Neural progenitor cell (in vitro differentiated cells): ENCODE measurements at regions not wholly inside any gene's neighbourhood (a gene's known extent, or its start where the extent isn't known, plus 50 kb on each side); places are given as distances from the start of the nearest gene placed in this dataset.

Source experiments
- DNase-seq: peaks from one replicate; pipeline ENCODE4 v3.0.0-alpha.2; 2016; ENCODE audit warnings: low spot score
- H2AFZ ChIP-seq: fragments of 200-600 bp; sonication (generic); replicated peaks from 2 replicates; pipeline ENCODE4 v1.6.1; 2016; ENCODE audit warnings: antibody characterized with exemption
- H3F3A ChIP-seq: fragments of 200-600 bp; sonication (generic); 2 replicates; pipeline ENCODE4 v1.6.1; 2016; ENCODE audit warnings: antibody characterized with exemption, low read depth
- H3K27ac ChIP-seq: fragments of 200-600 bp; sonication (generic); 2 replicates; pipeline ENCODE4 v1.5.1; 2016; ENCODE audit warnings: mild to moderate bottlenecking
- H3K27me3 ChIP-seq: fragments of 200-600 bp; sonication (generic); 2 replicates; pipeline ENCODE4 v1.6.1; 2016; ENCODE audit warnings: mild to moderate bottlenecking, moderate library complexity
- H3K36me3 ChIP-seq: fragments of 200-600 bp; sonication (generic); 2 replicates; pipeline ENCODE4 v1.5.1; 2016
- H3K4me1 ChIP-seq: fragments of 200-600 bp; sonication (generic); 2 replicates; pipeline ENCODE4 v1.6.1; 2016; ENCODE audit warnings: mixed run types
- H3K4me2 ChIP-seq: fragments of 200-600 bp; sonication (generic); 2 replicates; pipeline ENCODE4 v1.6.1; 2016
- H3K4me3 ChIP-seq: fragments of 200-600 bp; sonication (generic); 2 replicates; pipeline ENCODE4 v1.5.1; 2016
- H3K79me2 ChIP-seq: fragments of 200-600 bp; sonication (generic); 2 replicates; pipeline ENCODE4 v1.6.1; 2016; ENCODE audit warnings: low read depth
- H3K9ac ChIP-seq: fragments of 200-600 bp; sonication (generic); 2 replicates; pipeline ENCODE4 v1.6.1; 2016
- H3K9me3 ChIP-seq: fragments of 200-600 bp; sonication (generic); 2 replicates; pipeline ENCODE4 v1.5.1; 2016; ENCODE audit warnings: low read depth
- H4K20me1 ChIP-seq: fragments of 200-600 bp; sonication (generic); 2 replicates; pipeline ENCODE4 v1.6.1; 2016; ENCODE audit warnings: low read depth
- H3K27ac Mint-ChIP-seq: 3 replicates; pipeline ENCODE4 v1.8.0; 2021; ENCODE audit warnings: mixed read lengths
- H3K27me3 Mint-ChIP-seq: 2 replicates; pipeline ENCODE4 v1.8.0; 2022; ENCODE audit warnings: low read depth, mild to moderate bottlenecking, inconsistent platforms, moderate library complexity, mixed read lengths; ENCODE audit not compliant: insufficient read depth
- H3K36me3 Mint-ChIP-seq: 3 replicates; pipeline ENCODE4 v1.8.0; 2021; ENCODE audit warnings: mixed read lengths
- H3K4me1 Mint-ChIP-seq: 3 replicates; pipeline ENCODE4 v1.8.0; 2021; ENCODE audit warnings: mixed read lengths
- H3K4me3 Mint-ChIP-seq: 3 replicates; pipeline ENCODE4 v1.8.0; 2021; ENCODE audit warnings: mild to moderate bottlenecking, moderate library complexity, mixed read lengths
- H3K9me3 Mint-ChIP-seq: 3 replicates; pipeline ENCODE4 v1.8.0; 2020; ENCODE audit warnings: mixed read lengths
- CTCF ChIP-seq: fragments of 200-600 bp; sonication (generic); IDR thresholded peaks from 2 replicates; pipeline ENCODE4 v1.5.1; 2017; ENCODE audit warnings: antibody characterized with exemption, mild to moderate bottlenecking
- EZH2 ChIP-seq: fragments of 200-600 bp; sonication (generic); IDR thresholded peaks from 2 replicates; pipeline ENCODE4 v1.6.1; 2017; ENCODE audit warnings: antibody characterized with exemption, mild to moderate bottlenecking, moderate library complexity
- EZH2phosphoT487 ChIP-seq: fragments of 200-600 bp; sonication (generic); IDR thresholded peaks from 2 replicates; pipeline ENCODE4 v1.6.1; 2017; ENCODE audit warnings: antibody characterized with exemption

DNA sequence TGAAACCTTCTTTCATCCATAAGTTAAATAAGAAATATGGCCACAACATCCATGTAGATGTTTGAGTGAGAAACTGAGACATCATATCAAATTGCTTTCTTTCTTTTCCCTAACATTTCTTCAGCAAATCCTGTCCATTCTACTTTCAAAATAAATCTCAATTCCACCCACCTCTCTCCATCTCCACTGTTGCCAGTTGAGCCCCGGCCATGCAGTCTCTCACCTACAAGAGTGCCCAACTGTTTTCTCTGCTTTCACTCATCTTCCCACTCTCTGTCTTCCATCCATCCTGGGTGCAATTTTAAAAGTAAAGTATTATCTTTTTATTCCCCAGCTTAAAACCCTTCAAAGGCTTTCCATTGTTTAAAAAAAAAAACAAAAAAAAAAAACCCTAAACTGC lies 260.4 kb downstream of the DEPDC1B start:
- H3K9me3 Mint-ChIP-seq = no peaks in the 10 kb centered on the region
- no peaks in the 10 kb centered on the region for H3K36me3 Mint-ChIP-seq
- no peak overlapping the region for H3K27ac Mint-ChIP-seq
- no peak overlapping the region for H3K4me3 ChIP-seq
- H4K20me1 ChIP-seq = no peaks in the 10 kb centered on the region
- H2AFZ ChIP-seq = no peak overlapping the region
- DNase-seq = no peak
- no peaks in the 10 kb centered on the region for H3K4me1 ChIP-seq
- H3F3A ChIP-seq = no peaks in the 10 kb centered on the region
- no peak overlapping the region for H3K4me3 Mint-ChIP-seq
- H3K4me2 ChIP-seq = no peak overlapping the region
- H3K36me3 ChIP-seq = no peaks in the 10 kb centered on the region
- H3K27me3 Mint-ChIP-seq = no peaks in the 10 kb centered on the region
- peaks cover 14% of the 10 kb centered on the region for H3K4me1 Mint-ChIP-seq
- H3K27me3 ChIP-seq = no peaks in the 10 kb centered on the region
- H3K79me2 ChIP-seq = no peaks in the 10 kb centered on the region
- TF ChIP-seq CTCF = no peak
- TF ChIP-seq EZH2 = no peak
- TF ChIP-seq EZH2phosphoT487 = no peak
- no peaks in the 10 kb centered on the region for H3K9me3 ChIP-seq
- H3K27ac ChIP-seq = no peak overlapping the region
- H3K9ac ChIP-seq = no peak overlapping the region

DNA sequence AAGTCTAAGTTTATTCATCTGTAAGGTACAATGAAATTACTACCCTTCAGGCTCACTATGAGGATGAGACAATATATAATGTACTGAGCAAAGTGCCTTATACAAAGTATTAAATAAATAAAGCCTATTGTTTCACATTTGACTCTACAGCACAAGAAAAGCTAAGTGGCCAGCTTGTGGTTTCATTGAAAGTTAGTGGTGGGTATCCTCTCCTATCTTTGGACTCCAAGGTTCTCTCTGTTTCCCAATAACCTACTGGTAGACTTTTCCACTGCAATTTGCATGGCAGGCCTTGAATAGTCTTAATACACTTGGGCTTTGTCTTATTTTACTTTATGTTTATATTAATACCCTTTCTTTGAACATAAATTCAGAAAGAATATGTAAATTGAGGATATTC lies 262.7 kb downstream of the DEPDC1B start:
- H3F3A ChIP-seq = no peaks in the 10 kb centered on the region
- Mint-ChIP-seq H3K27ac (no peak overlapping the region), H3K4me1 (peaks cover 9% of the 10 kb centered on the region), H3K36me3 (no peaks in the 10 kb centered on the region), H3K27me3 (no peaks in the 10 kb centered on the region), H3K9me3 (peaks cover under 1% of the 10 kb centered on the region), H3K4me3 (no peak overlapping the region)
- H3K4me2 ChIP-seq = no peak overlapping the region
- no peaks in the 10 kb centered on the region for H3K9me3 ChIP-seq
- no peaks in the 10 kb centered on the region for H3K36me3 ChIP-seq
- TF ChIP-seq CTCF (no peak), EZH2phosphoT487 (no peak), EZH2 (no peak)
- no peak for DNase-seq
- no peak overlapping the region for H3K9ac ChIP-seq
- H3K4me3 ChIP-seq = no peak overlapping the region
- H4K20me1 ChIP-seq = no peaks in the 10 kb centered on the region
- no peaks in the 10 kb centered on the region for H3K4me1 ChIP-seq
- H2AFZ ChIP-seq = no peak overlapping the region
- no peaks in the 10 kb centered on the region for H3K79me2 ChIP-seq
- no peaks in the 10 kb centered on the region for H3K27me3 ChIP-seq
- H3K27ac ChIP-seq = no peak overlapping the region

DNA sequence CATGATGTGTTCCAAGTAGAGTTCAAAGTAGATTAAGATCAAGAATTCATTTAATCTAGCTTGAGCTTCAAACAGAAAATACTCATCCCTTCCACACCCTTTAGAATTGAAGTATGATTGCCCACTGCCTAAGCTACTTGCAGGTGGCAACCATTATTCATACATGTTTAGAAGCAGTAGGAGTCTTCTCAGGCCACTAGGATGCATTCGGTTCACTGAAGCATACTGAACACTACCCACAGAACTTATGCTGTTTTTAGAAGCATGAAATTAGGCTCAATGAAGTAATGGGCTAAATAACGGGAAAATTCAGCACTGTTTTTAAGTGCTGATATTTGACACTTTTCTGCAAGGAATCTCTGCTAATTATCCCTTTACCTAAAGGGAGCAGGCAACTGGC lies 263.4 kb downstream of the DEPDC1B start:
- Histone ChIP-seq H2AFZ (no peak overlapping the region), H3K79me2 (no peaks in the 10 kb centered on the region)
- no peak overlapping the region for H3K27ac Mint-ChIP-seq

More for the DNA sequence above, 263.4 kb downstream of the DEPDC1B start:
- H3K27me3 ChIP-seq = no peaks in the 10 kb centered on the region
- H3K27ac ChIP-seq = no peak overlapping the region
- peaks cover 9% of the 10 kb centered on the region for H3K4me1 Mint-ChIP-seq
- H3K9me3 ChIP-seq = no peaks in the 10 kb centered on the region
- no peak for TF ChIP-seq CTCF
- TF ChIP-seq EZH2phosphoT487 = no peak
- no peak for TF ChIP-seq EZH2
- H3K9ac ChIP-seq = no peak overlapping the region
- H3F3A ChIP-seq = no peaks in the 10 kb centered on the region
- H3K36me3 ChIP-seq = no peaks in the 10 kb centered on the region
- H3K4me2 ChIP-seq = no peak overlapping the region
- no peak overlapping the region for H3K4me3 ChIP-seq
- no peak for DNase-seq
- H3K4me1 ChIP-seq = no peaks in the 10 kb centered on the region
- H4K20me1 ChIP-seq = no peaks in the 10 kb centered on the region
- no peak overlapping the region for H3K4me3 Mint-ChIP-seq
- no peaks in the 10 kb centered on the region for H3K36me3 Mint-ChIP-seq
- peaks cover 3% of the 10 kb centered on the region for H3K27me3 Mint-ChIP-seq
- H3K9me3 Mint-ChIP-seq = peaks cover 6% of the 10 kb centered on the region
